ENCODE measurements at regions not wholly inside any gene's neighbourhood (a gene's known extent, or its start where the extent isn't known, plus 50 kb on each side); places are given as distances from the start of the nearest gene placed in this dataset.

- DNase-seq = no peak
Observed at GRCh38 chr5:145345511-145346287, 489.4 kb downstream of the PRELID2 start.

DNA sequence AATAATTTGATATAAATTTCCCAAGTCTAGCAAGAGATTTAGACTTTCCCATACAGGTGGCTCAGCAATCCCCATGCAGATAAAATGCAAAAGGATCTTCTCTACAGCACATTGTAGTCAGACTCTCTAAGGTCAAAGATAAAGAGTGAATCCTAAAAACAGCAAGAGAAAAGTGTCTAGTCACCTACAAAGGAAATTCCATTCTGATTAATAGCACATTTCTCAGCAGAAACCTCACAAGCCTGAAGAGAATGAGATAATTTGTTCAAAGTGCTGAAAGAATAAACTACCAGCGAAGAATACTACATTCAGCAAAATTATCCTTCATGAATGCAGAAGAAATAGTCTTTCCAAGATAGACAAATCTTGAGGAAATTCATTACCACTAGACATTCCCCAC, 493.3 kb downstream of the PRELID2 start:
- DNase-seq = no peak

DNA sequence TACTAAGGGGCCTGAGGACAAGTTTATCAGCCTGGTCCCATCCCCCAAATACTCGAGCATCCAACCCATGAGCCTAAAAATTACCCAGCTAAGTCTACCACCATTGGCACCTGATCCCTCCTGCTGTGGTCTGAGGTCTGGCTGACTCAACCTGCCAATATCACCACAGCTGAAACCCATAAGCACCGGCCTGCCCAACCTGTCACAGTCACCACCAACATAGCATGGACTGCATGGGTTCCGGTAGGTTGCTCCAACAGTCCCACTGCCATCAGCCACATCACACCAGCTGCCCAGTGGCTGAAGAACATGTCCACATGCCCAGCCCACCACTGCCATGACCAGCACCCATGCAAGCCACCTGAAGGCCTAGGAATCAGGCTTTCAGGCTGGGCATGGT, 495.0 kb downstream of the PRELID2 start:
- DNase-seq = no peak

GRCh38 chr5:145324767-145325479, 510.2 kb downstream of the PRELID2 start:
- DNase-seq = no peak

DNA sequence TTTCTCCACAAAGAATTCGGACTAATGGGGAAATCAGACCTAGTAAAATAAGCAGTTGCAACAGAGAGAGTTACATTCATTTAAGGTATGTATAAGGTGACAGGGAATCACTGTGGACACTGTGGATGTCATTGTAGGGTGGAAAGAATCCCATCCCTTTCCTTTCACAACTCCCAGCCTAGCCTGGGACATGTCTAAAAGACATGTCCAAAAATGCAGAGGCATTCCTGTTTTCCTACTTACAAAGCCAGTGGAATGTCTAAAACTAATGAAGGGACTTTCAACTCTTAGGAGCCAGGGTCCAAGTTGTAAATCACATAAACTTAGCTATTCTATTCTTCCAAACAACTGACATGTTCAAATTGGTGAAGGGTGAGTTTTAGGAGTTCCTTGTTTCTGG, 511.0 kb downstream of the PRELID2 start:
- no peak for DNase-seq

DNA sequence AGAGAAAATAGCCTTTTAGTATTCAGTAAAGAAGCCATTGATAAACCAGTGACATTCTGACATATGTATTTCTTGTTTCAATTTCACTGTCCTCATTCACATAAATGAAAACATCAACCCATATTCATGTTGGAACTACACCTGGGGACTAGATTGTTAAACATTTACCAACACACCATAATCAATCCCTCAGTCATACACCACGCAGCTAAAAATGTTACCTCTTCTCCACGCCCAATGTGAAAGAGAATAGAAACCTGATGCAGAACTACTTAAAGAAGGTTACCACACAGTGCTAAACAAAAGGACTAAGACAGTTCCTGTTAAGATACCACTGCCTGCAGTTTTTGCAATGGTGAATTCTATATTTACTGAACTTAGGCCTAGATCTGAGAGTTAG, 518.9 kb downstream of the PRELID2 start:
- no peak for DNase-seq

GRCh38 chr5:145307866-145308382, 527.2 kb downstream of the PRELID2 start:
- DNase-seq = no peak

DNA sequence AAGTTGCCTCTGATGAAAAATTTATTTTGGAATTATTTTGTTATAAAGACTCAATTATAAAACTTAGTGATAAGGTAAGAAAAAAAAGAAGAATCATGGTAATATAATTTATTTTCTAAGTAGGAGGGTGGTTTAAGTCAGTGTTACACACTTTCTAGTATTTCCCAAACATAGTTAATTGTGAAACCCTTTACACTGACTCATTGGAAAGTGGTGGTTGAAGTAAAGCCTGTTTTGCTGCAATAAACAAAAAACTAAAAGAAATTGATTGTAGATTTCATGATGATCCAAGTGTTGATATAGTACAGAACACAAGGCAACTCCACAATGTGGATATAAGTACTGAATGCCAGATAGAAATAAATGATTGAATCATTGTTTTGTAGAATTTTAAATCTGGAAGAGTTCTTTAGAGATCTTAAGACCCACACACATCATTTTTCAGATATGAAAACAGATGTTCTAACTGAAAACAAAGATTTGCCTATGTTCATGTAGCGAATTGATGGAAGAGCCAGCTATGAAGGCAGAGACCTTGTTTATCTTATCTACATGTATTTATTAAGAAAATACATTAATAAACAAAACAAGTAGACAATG, 539.8 kb downstream of the PRELID2 start:
- DNase-seq = no peak

DNA sequence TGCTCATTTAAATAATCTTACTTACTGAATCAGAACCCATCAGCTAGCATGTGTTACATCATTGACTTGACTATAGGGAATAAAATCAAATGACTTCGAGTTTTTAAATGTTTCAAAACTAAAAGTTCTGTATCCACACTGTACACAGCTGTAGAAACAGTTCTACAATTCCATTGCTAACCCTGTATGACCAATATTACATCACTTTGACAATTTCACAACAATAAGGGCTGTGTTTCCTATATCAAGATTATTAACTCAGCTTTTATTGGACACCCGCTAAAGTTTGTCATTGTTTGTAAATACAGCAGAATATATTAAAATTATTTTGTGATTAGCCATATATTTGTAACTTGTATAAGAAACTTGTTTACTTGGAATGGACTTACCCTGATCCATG, 540.8 kb downstream of the PRELID2 start:
- no peak for DNase-seq

DNA sequence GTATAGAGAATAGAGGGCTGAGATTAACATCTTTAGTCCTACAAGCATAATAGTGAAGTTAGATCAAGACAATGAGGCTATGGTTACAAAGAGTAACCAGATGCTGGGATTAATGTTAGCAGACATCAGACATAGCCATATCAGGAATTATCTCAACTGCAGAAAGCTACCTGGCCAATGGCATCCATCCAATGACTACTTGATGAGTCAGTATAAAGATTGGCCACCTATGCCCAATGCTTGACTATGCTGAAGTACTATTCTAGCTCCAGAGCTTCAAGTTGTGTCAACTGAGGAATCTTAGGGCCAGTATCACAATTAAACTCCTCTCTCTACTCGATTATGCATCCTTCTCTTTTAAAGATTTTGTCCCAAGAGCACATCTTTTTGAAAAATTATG, 541.4 kb downstream of the PRELID2 start:
- no peak for DNase-seq

GRCh38 chr5:145292278-145292677, 542.9 kb downstream of the PRELID2 start:
- DNase-seq = no peak

DNA sequence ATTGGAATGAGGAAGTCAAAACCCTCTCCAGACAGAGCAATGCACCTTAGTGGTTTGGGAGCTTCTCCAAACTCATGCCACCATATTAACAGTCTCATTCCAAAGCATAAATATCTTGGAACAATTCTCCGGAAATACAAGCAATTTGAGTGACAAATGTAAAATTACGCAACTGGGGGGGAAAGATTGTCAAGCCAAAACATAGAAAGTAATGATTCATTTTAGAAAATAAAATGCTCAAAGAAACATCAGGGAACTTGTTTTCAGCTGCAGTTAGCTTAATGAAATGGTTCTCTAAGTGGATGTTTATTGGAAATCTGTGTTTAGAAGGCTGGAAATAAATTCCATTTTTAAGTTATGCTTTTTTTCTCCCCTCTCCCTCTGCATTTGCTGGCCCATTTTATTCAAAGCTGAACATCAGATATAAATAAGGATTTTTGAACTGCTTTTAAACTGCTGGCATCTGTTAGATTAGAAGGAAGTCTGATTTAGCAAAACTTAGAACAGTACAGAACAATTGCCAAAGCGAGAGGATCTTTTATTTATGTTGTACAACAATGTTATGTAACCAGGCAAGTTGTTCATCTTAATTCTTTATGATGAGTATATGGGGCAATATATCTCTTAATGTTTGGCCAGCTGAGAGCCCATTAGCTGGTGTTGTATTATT, 551.9 kb downstream of the PRELID2 start:
- DNase-seq = no peak

DNA sequence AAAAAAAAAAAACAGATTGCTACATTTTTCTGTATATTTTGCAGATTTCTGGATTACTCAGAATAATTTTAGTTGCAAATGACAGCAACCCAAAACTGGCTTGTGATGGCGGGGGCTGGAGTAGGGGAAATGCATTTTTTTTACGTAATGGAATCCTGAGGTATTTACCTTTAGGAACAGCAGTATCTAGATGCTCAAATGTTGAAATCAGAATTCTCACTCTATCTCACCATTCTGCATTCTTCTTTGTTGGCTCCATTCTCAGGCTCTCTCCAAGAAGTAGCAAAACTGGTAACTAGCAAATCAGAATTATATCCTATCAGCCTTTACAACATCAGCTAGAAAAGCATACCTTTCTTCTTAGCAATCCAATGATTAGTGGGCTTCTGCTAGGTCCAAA, 554.3 kb downstream of the PRELID2 start:
- no peak for DNase-seq

DNA sequence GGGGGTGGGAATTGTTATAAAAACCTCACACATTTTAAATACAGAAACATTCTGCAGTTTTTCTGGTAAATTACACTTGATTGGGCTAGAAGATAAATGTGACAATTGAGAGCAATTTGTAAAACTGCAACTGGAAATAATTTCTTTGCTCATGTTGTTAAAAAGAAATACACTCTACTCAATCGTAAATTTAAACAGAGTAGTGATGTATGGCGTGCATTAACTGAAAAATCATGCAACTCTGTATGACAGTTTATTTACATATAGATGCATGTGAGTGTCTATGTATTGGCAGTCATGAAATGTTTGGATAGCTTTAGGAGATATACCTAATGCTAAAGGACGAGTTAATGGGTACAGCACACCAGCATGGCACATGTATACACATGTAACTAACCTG, 554.9 kb downstream of the PRELID2 start:
- no peak for DNase-seq

DNA sequence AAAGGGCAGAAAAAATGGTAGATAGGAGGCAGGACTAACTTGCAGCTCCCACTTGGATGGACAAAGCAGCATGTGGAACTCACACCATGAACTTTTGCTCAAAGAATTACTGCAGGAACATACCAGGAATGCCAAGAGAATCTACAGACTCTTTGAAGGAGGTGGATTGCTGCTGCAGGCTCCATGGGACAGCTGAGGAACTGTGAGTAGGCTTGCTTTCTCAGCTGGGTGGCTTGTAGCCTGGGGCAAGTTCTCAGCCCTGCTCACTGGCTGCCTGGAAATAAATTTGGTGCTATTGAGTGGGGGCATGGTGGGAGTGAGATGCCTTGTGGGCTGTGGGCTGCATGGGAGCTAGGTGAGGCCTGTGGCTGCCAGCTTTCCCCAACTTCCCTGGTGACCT, 574.5 kb downstream of the PRELID2 start:
- no peak for DNase-seq

GRCh38 chr5:145247745-145248040, 587.4 kb downstream of the PRELID2 start:
- DNase-seq = no peak

DNA sequence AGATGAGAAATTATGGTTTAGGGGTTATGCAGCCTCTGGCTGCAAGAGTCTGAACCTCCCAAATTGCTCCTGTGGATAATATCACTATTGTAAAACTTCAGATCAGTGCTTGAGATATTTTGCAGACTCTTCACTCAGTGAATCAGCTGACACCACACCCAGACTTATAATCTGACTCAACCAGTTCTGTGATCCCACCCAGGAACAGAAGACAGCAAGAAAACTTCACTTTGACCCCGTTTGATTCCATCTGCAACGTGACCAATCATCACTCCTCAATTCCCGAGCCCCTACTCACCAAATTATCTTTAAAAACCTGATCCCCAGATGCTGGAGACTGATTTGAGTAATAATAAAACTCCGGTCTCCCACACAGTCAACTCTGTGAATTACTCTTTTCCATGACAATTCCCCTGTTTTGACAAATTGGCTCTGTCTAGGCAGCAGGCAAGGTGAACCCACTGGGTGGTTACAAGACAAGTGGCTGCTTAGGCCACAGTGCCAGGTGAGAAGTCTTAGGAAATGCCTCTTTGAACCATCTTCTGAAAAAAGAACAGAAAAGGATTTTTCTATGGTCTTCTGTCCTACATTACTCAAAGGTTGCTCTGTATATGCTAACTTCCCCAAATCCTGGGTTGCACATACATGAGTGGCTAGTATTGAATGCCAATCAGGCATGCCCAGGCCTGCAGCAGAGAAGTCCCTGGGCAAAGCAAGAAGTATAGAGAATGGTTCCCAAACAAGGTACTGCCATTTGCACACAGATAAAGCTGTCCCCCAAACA, 588.0 kb downstream of the PRELID2 start:
- no peak for DNase-seq

- no peak for DNase-seq
Observed at GRCh38 chr5:145246379-145246778, 588.8 kb downstream of the PRELID2 start.

- no peak for DNase-seq
Observed at GRCh38 chr5:145245354-145245753, 589.8 kb downstream of the PRELID2 start.

GRCh38 chr5:145244788-145245187, 590.4 kb downstream of the PRELID2 start:
- DNase-seq = no peak

DNA sequence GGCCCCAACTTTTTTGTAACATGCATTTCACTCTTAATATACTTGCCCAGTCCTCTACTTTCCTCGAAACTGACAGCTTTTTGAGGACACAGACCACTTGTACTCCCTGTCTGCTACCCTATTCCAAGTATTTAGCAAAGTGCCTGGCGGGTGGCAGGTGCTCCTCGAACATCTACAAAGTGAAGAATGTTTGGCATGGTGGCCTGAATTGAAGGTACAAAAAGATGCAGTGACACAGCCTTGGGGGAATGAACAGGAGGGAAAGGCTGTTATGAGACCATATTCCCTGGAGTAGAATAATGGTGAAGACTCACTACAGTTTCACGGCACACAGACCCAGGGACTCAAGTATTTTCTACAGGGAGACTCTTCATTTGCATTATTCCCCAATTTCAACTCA, 590.9 kb downstream of the PRELID2 start:
- DNase-seq = no peak

DNA sequence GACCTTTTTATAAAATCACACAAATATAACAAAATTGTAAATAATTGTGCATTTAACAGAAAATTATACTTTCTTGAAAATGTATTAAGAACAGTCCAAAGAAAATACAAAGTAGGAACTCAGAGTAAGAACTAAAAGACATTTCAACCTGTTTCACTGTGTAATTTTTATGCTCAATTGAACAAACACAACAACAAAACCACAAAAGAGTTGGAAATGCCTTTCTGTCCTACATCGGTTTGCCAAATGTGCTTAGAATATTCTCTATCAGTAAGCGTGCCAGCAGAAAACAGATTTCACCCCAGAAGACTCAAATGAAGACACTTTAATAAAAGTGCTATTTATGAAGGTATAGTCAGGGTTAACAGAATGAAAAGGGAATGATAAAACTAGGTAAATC, 592.1 kb downstream of the PRELID2 start:
- DNase-seq = no peak

DNA sequence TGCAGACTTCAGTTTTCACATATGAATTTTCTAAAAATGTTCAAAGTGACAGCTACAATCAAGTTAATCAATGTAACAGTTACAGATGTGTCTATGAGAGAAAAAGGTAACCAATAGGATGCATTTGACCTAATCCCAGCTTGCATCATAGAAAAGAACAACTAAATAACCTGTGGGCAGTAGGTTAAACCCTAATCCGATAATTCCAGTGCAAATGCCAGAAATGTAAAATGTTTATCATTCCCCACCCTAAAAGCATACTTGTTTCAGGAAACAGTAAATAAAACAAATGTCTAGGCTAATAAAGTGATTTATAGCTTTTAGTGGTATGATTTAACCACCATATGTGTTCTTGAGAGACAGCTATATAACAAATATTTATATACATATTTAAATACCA, 592.6 kb downstream of the PRELID2 start:
- no peak for DNase-seq

Measured in stimulated activated CD4-positive, alpha-beta T cell treated with anti-CD3 and anti-CD28 coated beads, Interleukin-2, amount 100 ng/mL, for 48 hours (primary cell).